Hindlimb muscle (tissue), 1 donor: ENCODE measurements at regions not wholly inside any gene's neighbourhood (a gene's known extent, or its start where the extent isn't known, plus 50 kb on each side); places are given as distances from the start of the nearest gene placed in this dataset.

Source experiments
- DNase-seq: peaks from one replicate; pipeline ENCODE4 v3.0.0-alpha.2; 2013

DNA sequence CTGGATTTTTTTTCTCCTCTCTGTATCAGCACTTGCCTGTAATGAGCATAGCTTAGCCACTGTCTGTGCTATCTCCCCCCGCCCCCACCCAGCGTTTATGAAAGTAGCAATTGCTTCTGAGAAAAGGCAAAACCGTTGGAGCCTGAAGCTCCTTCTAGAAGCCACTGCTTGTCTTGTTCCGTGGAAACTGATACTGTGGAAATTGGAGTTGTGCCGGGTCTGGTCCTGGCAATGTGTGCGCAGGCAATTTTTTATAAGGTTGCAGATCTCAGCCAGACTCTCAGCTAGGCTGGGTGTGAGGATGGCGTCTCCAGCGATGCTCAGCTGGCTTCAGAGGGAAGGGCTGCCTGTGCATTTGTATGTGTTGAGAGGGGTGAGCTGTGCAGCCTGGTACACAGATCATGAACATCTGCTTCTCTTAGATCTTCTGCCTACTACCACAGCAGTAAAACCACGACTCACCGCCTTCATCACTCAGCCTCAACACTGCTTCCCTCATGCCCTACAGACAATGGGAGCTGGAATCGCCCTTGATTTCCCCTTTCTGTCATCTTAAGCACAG is 72.4 kb upstream of the GTSF1L start:
- peak; percentile 3 for DNase-seq

DNA sequence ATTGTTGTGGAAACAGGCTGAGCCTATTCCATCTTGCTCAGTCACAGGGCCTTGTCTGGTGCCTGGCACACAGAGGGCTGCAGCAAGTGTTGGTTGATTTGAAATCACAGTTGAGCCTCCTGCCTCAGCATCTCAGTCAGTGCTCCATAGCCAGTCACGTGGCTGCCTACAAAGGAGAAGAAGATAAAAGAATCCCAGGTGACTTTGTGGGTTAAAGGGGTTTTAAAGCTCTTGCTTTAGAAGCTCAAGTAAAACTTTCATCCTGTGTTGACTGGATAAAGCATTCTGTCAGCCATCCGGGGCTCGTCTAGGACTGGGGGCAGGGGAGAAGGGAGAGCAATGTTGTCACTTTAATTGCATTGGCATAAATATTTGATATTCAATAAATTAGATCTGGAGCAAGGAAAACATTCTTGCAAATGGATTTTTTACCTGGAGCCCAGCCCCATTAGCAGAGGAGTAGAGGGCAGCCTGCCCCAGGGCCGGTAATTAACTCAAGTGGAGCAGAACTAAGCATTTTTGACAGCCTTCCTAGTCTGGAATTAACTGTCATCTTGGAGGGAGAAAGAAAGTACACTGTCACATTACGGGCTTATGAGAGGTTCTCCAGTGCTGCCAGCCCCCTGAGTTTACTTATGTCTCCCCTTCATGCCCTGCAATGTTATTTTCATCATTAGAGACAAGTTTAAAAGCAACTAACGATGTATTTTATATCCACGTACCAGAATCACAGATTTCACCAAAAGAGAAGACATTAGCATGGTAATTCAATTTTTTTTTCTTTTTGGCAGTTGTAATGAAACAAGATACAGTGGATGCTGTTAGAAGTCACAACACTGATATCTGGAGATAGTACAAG is 71.7 kb upstream of the GTSF1L start:
- no peak for DNase-seq

DNA sequence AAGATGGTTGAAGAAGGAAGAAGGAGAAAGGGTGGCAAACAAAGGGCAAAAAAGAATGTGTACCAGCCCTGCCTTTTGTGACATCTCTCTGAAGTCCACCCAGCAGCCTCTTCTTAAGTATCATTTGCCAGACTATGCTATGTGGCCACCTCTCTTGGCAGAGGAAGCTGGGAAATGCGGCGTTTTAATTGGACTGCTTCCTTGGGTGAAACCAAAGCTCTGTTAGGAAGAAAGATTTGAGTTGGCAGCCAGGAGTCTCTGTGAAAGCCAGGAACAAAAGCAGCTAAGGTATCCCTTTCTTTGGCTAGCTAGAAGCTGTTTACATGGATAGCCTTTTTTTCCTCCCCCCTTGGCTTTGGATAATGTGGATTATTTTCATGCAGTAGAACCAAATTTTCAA is 67.5 kb upstream of the GTSF1L start:
- no peak for DNase-seq

DNA sequence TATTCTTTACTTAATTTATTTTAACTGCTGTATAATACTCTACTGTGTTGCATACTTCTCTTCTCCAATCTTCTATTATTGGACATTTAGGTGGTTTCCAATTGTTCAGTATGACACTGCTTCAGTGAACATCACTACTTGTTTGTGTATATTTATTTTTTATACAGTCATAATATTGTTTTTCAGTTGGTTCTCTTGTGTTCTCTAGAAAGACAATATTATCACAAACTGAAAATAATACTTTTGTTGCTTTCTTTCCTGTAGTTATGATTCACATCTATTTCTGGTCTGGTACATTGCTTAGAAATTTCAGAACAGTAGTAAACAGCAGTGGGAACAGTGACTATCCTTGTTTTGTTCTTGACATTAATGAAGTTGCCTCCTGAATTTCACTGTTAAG is 62.8 kb upstream of the GTSF1L start:
- DNase-seq, result no peak

DNA sequence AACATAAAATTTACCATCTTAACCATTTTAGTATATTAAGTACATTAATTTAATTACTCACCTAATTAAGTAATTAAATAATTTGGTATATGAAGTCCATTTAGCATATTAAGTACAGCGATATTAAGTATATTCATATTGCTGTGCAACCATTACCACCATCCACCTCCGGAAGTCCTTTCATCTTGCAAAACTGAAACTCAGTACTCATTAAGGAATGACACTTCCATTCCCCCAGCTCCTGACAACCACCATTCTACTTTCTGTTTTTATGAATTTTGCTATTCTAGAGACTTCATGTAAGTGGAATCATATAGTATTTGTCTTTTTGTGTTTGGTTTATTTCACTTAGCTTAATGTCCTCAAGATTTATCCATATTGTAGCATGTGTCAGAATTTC is 61.1 kb upstream of the GTSF1L start:
- no peak for DNase-seq

DNA sequence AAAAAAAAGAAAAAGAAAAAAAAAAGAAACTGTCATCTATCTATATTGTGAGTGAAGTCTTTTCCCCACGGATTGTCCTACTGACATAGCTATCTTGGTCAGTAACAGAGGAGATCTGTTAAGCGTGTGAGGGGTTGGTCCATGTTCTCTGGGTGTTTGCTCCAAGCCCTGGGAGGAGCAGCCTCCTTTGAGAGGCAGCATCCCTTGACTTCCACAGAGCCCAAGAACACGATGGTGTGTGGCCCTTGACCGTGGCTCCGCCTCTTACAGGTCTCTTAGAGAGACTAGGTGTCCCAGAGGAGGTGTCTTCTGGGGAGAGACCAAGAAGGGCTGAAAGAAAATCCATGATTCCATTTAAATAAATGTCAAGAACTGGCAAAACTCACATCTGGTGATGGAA is 60.1 kb upstream of the GTSF1L start:
- no peak for DNase-seq

DNA sequence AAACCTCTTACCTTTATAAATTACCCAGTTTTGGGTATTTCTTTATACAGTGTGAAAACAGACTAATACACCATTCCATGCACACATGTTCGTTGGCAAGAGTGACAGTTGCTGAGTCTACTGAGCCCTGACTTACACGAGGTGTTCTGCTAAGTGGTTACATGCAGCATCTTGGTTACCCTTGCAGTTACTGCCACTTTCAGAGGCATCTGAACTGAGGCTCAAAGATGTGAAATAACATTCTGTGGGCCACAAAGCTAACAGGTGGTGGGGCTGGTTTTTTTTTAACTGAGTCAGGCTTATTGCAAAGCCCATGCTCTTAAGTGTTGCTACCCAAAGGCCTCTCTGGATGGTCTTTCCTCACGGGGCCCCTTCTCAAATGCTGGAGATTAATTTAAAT is 54.4 kb upstream of the GTSF1L start:
- DNase-seq, result no peak

DNA sequence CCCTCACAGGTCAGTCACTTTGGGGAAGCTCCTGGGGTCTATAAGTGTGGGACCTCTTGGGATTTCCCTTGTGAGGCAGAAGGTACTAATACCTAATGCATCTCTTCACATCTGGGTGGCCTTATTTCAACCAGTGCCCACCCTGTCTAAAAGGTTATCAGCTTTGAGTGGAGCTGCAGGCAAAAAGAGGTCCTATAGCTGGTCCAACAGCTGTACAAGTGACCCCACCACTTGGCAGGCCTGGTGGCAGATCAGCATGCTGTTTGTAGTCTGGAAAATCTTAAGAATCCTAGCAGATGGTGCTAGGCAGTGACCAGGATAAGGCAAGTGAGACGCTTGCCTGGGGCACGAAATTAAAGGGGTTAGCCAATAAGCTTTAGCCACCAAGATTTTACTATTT is 51.6 kb upstream of the GTSF1L start:
- no peak for DNase-seq

DNA sequence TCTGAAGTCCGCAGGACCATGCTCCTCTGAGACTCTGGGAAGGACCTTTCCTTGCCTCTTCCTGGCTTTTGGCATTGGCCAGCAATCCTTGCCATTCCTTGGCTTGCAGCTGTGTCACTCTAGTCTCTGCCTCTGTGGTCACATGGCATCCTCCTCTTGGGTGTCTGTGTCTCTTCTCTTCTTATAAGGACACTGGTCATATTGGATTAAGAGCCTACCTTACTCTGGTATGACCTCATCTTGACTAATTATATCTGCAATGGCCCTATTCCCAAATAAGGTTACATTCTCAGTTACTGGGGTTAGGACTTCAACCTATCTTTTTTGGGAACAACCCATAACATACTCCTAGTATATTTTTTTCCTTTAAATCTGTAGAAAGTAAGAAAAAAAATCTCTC is 49.9 kb upstream of the GTSF1L start:
- no peak for DNase-seq
